ENCODE measurements at regions not wholly inside any gene's neighbourhood (a gene's known extent, or its start where the extent isn't known, plus 50 kb on each side); places are given as distances from the start of the nearest gene placed in this dataset.

DNA sequence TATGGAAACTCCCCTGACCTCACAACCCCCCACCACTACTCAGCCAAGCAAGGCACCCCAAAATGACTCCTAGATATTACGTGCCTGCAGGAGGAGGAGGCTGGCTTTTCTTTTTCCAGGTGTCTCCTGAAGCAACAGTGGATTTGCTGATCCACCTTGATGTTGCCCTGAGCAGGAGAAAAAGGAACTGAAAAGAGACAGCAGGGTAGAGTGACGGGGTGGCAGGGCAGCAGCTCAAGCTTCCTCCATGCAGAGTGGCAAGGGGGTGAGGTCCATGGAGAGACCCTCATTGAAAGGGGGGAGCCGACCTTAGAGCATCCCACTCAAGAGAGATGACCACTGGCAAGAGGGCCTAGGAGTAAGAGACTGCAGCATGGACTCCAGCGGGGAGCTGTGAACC, 112.0 kb upstream of the SIRPA start:
- TF ChIP-seq, protein P1, sequence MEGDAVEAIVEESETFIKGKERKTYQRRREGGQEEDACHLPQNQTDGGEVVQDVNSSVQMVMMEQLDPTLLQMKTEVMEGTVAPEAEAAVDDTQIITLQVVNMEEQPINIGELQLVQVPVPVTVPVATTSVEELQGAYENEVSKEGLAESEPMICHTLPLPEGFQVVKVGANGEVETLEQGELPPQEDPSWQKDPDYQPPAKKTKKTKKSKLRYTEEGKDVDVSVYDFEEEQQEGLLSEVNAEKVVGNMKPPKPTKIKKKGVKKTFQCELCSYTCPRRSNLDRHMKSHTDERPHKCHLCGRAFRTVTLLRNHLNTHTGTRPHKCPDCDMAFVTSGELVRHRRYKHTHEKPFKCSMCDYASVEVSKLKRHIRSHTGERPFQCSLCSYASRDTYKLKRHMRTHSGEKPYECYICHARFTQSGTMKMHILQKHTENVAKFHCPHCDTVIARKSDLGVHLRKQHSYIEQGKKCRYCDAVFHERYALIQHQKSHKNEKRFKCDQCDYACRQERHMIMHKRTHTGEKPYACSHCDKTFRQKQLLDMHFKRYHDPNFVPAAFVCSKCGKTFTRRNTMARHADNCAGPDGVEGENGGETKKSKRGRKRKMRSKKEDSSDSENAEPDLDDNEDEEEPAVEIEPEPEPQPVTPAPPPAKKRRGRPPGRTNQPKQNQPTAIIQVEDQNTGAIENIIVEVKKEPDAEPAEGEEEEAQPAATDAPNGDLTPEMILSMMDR (IDR thresholded peaks at IDR 0.05) = no peak
- TF ChIP-seq ZFX (IDR thresholded peaks at IDR 0.05; ENCODE audit: borderline replicate concordance) = no peak
